Mucosa of descending colon (tissue), 3 donors: ENCODE measurements at regions not wholly inside any gene's neighbourhood (a gene's known extent, or its start where the extent isn't known, plus 50 kb on each side); places are given as distances from the start of the nearest gene placed in this dataset.

Source experiments
- ATAC-seq: fragments of 200-7000 bp; cut with Tn5 transposase; one replicate; pipeline ENCODE4 v1.9.1; 2020; ENCODE audit warnings: mild to moderate bottlenecking, moderate library complexity
- DNase-seq, 3 donors: peaks; one replicate each; pipeline ENCODE4 v3.0.0-alpha.2; 2020
- H3K36me3 ChIP-seq: fragments of 200-600 bp; one replicate; pipeline ENCODE4 v1.8.0; 2021; ENCODE audit warnings: low read depth, mild to moderate bottlenecking
- H3K4me1 ChIP-seq: fragments of 200-600 bp; one replicate; pipeline ENCODE4 v1.8.0; 2021; ENCODE audit warnings: low read depth, mild to moderate bottlenecking
- H3K4me3 ChIP-seq: fragments of 200-600 bp; one replicate; pipeline ENCODE4 v1.8.0; 2021; ENCODE audit warnings: mild to moderate bottlenecking
- H3K9me3 ChIP-seq: fragments of 200-600 bp; one replicate; pipeline ENCODE4 v1.8.0; 2021; ENCODE audit warnings: mild to moderate bottlenecking
- intact Hi-C, 2 donors: fragments of 100-400 bp; cut with DNase I in 1 of 2; cut with micrococcal nuclease in 1 of 2; formaldehyde crosslinking; loops; one replicate each; pipeline versions ENCODE4 v1.11.0 to v1.11.1; 2022; cut with DNase I, micrococcal nuclease
- TF ChIP-seq, protein P1 (sequence below): fragments of 200-600 bp; IDR thresholded peaks from one replicate; pipeline ENCODE4 v1.8.0; 2022; ENCODE audit warnings: antibody characterized with exemption, mild to moderate bottlenecking
- donor health status: DM: no; HTN: no; CAD: no; lungs with moderate emphysema.
- donor health status: DM: no; HTN: no; CAD: no.
- donor health status: DM: no; HTN: yes; CAD: no.

DNA sequence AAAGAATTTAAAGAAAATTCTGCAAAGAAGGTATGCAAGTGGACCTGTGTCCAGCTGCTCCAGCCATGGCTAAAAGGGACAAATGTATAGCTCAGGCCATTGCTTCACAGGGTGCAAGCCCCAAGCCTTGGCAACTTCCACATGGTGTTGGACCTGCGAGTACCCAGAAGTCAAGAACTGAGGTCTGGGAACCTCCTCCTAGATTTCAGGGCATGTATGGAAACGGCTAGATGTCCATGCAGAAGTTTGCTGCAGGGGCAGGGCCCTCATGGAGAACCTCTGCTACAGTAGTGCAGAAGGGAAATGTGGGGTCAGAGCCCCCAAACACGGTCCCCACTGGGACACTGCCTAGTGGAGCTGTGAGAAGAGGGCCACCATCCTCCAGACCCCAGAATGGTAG lies 284.0 kb upstream of the RAB6C start:
- no peak for DNase-seq
- intact Hi-C loops: no loop called here
- Histone ChIP-seq H3K4me3 (no peak overlapping the region), H3K9me3 (no peaks in the 10 kb centered on the region), H3K36me3 (no peaks in the 10 kb centered on the region), H3K4me1 (no peaks in the 10 kb centered on the region)
- ATAC-seq: no peak
- TF ChIP-seq, protein P1, sequence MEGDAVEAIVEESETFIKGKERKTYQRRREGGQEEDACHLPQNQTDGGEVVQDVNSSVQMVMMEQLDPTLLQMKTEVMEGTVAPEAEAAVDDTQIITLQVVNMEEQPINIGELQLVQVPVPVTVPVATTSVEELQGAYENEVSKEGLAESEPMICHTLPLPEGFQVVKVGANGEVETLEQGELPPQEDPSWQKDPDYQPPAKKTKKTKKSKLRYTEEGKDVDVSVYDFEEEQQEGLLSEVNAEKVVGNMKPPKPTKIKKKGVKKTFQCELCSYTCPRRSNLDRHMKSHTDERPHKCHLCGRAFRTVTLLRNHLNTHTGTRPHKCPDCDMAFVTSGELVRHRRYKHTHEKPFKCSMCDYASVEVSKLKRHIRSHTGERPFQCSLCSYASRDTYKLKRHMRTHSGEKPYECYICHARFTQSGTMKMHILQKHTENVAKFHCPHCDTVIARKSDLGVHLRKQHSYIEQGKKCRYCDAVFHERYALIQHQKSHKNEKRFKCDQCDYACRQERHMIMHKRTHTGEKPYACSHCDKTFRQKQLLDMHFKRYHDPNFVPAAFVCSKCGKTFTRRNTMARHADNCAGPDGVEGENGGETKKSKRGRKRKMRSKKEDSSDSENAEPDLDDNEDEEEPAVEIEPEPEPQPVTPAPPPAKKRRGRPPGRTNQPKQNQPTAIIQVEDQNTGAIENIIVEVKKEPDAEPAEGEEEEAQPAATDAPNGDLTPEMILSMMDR: no peak

DNA sequence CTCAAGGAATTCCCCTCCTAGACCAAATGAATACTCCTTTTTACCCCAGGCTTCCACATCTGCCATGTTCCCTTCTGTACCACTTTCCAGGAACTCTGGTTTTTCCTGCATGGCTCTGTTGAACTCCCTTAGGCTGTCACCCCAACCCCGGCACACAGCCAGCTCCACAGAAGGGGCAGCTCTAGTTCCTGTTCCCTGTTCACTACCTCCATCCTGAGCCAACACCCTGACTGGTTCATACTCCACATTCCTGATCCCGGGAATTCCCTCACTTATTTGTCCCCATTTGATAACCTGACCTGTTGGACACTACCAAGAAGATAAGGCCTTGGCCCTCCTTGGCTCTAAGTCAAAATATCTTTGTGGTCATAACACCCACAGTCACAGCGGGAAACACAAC lies 280.9 kb upstream of the RAB6C start:
- intact Hi-C loops: no loop called here

DNA sequence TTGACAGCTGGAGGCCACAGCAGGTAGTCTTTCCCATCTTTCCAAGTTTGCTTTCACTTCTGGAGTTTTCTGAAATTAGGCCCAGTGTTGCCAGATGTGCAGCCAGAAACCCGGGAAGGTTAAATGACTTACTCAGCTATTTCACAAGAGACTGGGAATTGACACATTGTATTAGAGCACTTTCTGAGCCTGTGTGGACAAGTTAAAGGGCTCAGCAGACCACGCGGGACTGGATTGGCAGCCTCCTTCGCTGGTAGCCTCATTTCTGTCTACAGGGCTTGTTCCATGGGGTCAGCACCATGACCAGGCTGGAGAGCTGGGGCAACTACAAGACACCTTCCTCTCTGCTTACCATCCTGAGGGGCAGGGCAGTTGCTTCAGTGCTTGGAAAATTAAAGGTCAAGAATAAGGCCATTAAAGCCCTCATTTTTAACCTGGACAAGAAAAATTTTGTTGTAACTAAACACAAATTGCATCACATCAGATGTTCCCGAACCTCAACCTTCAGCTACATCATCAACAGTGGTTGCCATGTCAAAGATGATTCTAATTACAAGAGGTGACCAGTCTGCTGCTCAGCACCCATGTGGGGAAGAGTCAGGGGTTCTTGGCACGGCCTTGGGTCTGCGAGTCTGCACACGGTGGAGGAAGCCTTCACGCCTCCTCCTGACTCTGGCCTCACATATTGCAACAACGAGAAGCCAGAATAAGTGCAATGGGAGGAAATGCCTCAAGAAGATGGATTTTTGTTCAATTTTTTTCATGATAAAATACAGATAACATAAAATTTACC lies 279.5 kb upstream of the RAB6C start:
- ATAC-seq: no peak

More for the DNA sequence above, 280.9 kb upstream of the RAB6C start:
- no peak for DNase-seq
- no peaks in the 10 kb centered on the region for H3K9me3 ChIP-seq
- TF ChIP-seq, protein P1: no peak
- H3K36me3 ChIP-seq: no peaks in the 10 kb centered on the region
- no peak overlapping the region for H3K4me3 ChIP-seq
- ATAC-seq: no peak
- no peaks in the 10 kb centered on the region for H3K4me1 ChIP-seq

DNA sequence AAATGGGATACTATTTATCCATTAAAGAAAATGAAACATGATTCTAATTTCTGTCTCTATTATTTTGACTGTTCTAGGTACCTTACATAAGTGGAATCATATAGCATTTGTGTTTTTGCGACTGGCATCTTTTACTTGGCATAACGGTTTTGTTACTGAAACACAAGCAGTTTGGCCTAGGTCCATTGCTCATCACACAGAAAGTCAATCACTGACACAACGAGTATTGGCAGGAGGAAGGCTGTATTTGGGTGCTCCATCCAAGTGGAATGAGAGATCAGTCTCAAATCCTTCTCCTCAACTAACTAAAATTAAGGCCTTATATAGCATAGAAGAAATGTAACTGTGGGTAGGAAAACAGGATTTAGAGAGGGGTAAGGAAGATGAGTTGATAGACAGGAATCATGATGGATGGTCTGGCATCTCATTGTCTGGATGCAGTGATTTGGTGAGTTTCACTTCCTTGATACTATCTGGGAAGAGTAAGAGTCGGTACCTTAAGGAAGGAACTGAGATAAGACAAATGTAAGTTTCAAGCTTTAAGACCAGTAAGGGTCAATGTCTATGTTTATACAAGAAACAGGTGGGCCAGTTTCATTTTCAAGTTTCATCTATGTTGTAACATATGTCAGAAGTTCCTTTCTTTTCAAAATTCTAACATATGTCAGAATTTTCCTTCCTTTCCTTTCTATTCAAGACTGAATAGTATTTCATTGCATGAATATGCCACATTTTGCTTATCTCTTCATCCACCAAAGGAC lies 276.9 kb upstream of the RAB6C start:
- Histone ChIP-seq H3K9me3 (no peaks in the 10 kb centered on the region), H3K36me3 (no peaks in the 10 kb centered on the region), H3K4me3 (no peak overlapping the region), H3K4me1 (no peaks in the 10 kb centered on the region)
- DNase-seq (no peak), ATAC-seq (no peak)
- intact Hi-C loops: no loop called here
- TF ChIP-seq, protein P1: no peak

More for the DNA sequence above, 279.5 kb upstream of the RAB6C start:
- no peaks in the 10 kb centered on the region for H3K36me3 ChIP-seq
- DNase-seq: no peak
- H3K4me1 ChIP-seq: no peaks in the 10 kb centered on the region
- intact Hi-C loops: no loop called here
- H3K4me3 ChIP-seq: no peak overlapping the region
- TF ChIP-seq, protein P1: no peak
- H3K9me3 ChIP-seq: no peaks in the 10 kb centered on the region

DNA sequence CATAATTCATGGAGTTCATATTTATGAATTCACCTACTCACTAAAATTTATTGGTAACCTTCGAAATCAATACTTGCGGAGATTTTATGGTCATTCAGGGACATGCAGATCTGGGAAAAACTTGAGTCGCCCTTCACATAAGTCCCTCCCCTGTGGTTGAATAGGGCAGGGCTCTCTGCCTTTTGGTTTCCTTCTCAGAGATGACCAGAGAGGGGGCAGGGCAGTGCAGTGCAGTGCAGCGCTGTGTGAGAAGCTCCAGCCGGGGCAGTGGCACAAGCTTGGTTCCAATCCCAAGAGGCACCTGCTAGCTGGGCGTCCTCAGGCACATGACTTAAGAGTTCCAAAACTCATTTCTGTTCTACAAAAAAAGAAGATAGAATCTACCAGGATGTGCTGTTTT lies 274.4 kb upstream of the RAB6C start:
- intact Hi-C loops: no loop called here

More for the DNA sequence above, 274.4 kb upstream of the RAB6C start:
- Histone ChIP-seq H3K36me3 (no peaks in the 10 kb centered on the region), H3K4me3 (no peak overlapping the region), H3K4me1 (no peaks in the 10 kb centered on the region), H3K9me3 (no peaks in the 10 kb centered on the region)
- no peak for DNase-seq
- TF ChIP-seq, protein P1: no peak
- no peak for ATAC-seq
